GM12865 (cell line): ENCODE measurements at regions not wholly inside any gene's neighbourhood (a gene's known extent, or its start where the extent isn't known, plus 50 kb on each side); places are given as distances from the start of the nearest gene placed in this dataset.

Experiments used
- DNase-seq: peaks from one replicate; pipeline ENCODE4 v3.0.0; 2010; ENCODE audit warnings: low read depth
- H3K4me3 ChIP-seq: 2 replicates; pipeline ENCODE4 v1.5.1; 2011; ENCODE audit warnings: mild to moderate bottlenecking, low read depth, low read length, control low read depth
- TF ChIP-seq, protein P1 (sequence below): IDR thresholded peaks from 2 replicates; pipeline ENCODE4 v1.5.1; 2011; ENCODE audit warnings: low read length, control low read depth, low read depth, inconsistent platforms; ENCODE audit not compliant: insufficient read depth; ENCODE audit errors: missing control alignments

DNA sequence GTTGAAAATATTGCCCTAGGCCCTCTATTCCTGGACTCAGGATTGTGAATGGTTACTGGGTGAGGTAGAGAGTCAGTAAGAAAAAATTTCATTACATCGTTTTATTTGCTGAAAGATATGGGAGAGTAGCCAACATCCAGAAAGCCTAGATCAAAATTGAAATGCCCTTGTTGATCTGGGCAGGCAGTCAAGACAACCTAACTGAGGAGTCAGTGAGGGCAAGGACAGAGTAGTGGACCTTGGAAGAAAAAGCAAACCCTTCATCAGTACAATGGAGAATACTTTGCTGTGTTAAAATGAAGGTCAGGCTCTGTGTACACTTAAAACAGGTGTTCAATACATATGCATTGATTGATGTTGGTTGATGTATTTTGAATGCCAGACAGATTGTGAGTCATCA, 576.7 kb downstream of the OLFM4 start:
- H3K4me3 ChIP-seq, result no peak overlapping the region
- no peak for DNase-seq
- TF ChIP-seq, protein P1, sequence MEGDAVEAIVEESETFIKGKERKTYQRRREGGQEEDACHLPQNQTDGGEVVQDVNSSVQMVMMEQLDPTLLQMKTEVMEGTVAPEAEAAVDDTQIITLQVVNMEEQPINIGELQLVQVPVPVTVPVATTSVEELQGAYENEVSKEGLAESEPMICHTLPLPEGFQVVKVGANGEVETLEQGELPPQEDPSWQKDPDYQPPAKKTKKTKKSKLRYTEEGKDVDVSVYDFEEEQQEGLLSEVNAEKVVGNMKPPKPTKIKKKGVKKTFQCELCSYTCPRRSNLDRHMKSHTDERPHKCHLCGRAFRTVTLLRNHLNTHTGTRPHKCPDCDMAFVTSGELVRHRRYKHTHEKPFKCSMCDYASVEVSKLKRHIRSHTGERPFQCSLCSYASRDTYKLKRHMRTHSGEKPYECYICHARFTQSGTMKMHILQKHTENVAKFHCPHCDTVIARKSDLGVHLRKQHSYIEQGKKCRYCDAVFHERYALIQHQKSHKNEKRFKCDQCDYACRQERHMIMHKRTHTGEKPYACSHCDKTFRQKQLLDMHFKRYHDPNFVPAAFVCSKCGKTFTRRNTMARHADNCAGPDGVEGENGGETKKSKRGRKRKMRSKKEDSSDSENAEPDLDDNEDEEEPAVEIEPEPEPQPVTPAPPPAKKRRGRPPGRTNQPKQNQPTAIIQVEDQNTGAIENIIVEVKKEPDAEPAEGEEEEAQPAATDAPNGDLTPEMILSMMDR, result no peak

DNA sequence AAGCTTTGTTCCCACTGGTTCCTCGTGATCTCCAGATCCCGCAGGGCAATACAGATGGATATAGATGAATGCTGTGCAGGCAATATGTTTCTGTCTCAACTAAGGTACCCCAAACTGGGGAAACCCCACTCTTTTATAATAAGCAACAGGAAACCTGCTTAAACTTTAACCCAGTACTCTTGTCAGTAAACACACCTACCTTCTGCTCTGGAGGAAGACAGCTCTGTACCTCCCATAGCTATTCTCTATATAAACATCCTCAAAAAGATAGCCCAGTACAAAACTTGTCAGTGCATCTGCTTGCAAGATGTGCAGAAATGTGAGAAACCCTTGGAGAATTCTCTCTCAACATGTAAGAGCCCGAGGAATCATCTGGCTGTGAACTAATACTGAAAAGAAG, 583.6 kb downstream of the OLFM4 start:
- no peak overlapping the region for H3K4me3 ChIP-seq
- no peak for DNase-seq
- TF ChIP-seq, protein P1, result no peak

DNA sequence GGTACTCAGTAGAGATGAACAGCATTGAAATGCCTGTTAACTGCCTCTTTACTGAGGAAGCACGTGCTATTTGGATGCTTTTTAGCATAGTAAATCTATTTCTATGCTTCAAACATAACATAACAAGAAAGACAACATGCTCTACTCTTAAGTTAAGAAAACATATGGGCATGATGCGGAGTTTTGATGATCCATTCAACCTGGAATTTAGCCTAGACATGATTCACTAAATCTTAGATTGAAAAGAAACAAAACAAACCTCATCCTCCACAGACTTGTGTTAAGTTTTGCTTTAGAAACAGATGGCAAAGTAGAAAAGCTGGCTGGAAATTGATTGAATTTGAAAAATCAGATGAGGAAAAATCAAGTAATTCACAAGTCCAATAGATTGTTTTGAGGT, 593.8 kb downstream of the OLFM4 start:
- DNase-seq, result no peak
- TF ChIP-seq, protein P1, result no peak
- H3K4me3 ChIP-seq, result no peak overlapping the region

DNA sequence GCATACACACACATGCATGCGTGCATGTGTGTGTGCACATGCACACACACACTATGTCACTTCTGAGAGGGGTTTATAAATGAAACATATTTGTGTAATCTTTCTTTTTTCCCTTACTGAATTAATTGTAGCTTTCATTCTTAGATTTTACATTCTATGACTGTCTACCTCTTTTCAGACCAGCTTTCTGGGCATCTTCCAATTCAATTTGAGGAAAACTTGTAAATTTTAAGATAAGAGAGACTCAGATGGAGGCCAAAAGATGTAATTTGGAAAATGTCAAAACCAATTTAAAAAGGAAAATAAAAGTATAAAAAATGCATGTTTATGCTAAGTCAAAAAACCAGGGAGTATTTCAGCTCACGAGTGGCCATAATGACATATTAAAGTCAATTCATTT, 594.5 kb downstream of the OLFM4 start:
- no peak for DNase-seq
- TF ChIP-seq, protein P1, result no peak
- H3K4me3 ChIP-seq, result no peak overlapping the region

DNA sequence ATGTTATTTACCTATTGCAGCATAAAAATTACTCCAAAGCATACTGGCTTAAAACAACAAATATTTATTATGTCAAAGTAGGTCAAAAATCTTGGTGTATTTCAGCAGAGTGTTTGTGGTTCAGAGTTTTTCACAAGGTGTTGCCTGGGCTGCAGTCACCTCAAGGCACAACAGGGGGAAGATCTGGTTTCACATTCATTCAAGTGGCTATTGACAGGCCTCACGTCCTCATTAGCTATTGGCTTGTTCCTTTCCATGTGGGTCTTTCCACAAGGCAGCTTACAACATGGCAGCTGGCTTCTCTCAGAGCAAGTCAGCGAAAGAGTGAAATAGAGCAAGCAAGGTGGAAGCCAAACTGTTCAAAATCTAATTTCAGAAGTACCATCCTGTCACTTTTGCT, 602.9 kb downstream of the OLFM4 start:
- TF ChIP-seq, protein P1, result no peak
- no peak overlapping the region for H3K4me3 ChIP-seq
- DNase-seq, result no peak

DNA sequence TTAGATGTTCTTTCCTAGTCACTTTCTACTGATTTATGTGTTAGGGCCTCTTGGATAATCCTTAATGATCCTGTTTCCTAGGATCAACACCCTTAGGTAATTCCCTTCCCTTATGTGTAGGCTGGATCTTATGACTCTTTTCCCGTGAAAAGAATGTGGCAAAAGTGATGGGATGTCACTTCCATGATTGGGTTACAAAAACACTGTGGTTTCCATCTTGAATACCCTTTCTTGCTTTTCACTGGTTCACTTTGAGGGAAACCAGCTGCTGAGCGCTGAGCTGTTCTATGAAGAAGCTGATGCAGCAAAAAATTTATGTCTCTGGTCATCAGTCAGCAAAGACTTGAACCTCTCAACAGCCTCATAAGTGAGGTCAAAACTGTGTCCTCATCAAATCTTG, 609.4 kb downstream of the OLFM4 start:
- TF ChIP-seq, protein P1, result no peak
- no peak for DNase-seq
- H3K4me3 ChIP-seq, result no peak overlapping the region

DNA sequence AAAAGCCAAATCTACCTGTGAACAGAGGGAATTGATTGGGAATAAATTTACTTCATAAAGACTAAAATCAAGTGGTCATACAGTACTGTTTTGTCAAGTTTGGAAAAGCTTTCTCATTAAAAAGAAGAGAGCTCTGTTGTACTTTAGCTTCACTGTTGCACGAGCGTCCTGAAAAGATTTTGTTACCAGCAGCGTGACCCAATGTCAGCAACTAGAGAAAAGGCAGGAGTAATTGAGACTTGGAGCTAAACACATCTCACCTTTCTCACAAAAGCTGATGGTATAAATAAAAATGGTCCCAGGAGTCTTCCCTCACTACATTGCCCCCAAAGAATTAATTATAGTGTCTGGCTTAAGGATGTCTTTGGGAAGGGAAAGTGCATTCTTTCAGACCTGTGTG, 613.7 kb downstream of the OLFM4 start:
- no peak for DNase-seq
- no peak overlapping the region for H3K4me3 ChIP-seq
- TF ChIP-seq, protein P1, result no peak
